NCI-H187 (cell line): ENCODE measurements at regions not wholly inside any gene's neighbourhood (a gene's known extent, or its start where the extent isn't known, plus 50 kb on each side); places are given as distances from the start of the nearest gene placed in this dataset.
A peak's percentile ranks its signal among the peaks of the same experiment; 100 is the strongest.

Experiments
- DNase-seq, 2 experiments: peaks; one replicate each; lab custom pipeline; 2025; lab: John Stamatoyannopoulos, UW

DNA sequence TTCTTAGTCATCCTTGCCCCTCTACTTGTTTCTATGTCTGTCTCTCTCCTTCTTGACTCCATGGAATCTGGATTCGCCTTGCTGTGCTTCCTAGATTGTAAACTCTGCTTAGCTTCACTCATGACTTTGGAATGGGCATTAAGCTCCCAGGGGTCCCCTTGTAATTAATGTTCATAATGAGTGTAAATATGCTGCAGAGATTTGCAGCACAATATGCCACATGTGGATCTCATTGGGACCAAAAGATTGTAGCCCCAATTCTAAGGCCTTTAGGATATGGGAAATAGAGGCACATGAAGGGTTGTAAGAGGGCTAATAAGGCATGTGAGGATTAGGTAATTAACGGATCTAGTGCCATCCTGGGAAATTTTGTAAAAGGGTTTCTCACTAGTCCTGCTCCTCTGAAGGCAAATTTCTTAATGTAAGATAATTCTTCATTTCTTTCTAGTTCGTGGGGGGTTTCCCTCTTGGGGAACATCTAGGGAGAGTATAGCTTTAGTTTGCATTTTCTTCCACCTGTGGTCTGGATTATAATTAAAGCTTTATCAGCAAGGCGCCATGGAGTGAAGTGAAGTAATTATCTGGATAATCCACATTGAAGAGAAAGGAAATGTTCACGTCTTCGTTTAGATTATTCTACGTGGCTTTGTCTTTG, 659.2 kb upstream of the PLXNA2 start:
- no peak for DNase-seq

DNA sequence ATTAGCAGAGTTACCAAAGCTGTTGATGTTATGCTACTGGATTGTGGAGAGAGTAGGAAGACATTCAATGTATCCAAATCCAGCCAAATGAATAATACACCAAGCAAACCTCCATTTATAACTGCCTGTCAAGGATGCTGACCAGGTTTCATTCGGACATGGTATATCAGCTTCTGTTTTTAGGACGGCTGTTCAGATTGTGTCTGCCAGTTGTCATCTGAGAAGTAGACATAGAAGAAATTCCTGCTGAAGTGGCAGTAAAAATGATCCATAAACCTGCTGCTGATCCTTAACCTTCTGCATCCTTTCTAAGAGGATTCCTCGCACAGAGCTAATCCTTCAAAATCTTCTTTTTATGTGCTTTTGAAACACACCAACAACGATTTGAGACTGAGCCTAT, 663.6 kb upstream of the PLXNA2 start:
- DNase-seq, result no peak

DNA sequence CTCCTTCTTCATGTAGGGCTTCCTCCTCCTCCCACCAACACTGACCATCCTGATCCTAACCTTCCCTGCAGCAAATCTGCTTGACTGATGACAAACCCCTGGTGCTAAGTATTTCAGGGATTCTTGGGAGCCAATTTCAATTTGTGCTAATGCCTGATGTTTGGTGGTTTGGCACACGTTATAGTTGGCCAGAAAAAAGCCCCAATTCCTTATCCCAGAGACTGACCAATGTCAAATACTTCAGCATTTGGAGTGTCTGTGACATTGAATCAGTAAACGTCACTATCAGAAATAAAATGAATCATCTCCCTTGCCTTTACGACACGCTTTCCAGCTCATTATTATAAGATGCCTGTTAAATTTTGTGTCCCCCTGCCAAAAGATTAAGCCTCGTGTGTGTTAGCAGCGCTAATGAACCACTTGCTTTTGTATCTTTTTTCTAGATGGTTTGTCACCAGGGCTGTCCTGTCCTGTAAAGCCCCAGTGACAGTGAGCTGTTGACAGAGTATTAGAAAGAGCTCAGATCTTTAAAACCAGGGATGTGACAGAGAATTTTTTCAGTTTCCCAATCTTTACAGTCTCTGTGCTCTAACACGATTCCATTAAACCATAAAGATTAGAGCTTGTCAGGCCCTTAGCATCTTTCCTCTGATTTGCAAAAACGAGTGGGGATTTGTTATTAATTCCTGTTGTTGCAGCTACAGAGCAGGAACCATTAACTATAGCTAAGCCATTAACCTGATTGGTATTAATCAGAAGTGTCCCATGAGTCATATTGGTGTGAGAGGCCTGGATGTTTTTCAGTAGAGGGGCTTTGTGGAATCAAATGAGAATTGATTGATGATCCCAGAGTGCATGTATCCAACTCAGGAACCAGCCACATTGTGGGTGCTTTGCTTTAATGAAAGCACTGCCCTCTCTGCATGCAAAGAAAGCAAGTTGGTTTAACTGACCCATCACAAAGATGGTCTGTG, 665.1 kb upstream of the PLXNA2 start:
- no peak for DNase-seq

DNA sequence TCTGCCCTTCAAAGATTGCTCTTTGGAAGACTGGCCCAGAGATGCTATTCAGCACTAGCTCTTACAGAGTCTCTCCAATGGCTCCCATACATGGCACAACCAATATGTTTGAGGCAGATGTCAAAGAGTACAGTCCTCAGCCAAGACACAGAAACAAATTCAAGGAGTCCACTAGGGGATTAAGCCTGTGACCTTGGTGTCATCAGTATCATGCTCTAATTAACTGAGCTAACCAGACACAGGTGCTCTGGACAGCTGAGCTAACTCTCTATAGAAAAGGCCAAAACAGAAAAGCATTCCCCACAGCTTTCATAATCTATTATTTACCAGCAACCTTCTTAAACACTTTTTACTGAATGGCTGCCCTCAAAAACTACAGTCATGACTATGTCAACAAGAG, 666.0 kb upstream of the PLXNA2 start:
- DNase-seq, result no peak

DNA sequence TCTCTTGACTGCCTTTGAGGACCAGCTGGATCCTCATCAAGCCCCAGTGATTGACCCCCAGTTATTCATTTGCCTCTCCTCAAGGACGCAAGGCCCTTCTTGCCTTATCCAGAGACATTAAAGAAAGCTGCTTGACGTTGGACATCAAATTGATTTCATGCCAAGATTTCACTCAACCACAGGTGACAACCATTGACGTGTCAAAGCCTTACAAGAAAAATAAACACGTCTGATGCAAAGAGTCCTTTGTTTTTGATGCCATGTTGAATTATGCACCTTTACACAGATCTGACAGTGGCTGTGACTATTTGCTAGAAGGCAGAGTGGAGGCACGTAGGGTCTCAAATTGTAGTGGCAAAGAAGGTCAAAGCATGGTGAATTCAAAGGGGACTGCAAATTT, 666.2 kb upstream of the CAMK1G start:
- DNase-seq, result no peak

GRCh38 chr1:208917723-208918122, 665.8 kb upstream of the CAMK1G start:
- no peak for DNase-seq

DNA sequence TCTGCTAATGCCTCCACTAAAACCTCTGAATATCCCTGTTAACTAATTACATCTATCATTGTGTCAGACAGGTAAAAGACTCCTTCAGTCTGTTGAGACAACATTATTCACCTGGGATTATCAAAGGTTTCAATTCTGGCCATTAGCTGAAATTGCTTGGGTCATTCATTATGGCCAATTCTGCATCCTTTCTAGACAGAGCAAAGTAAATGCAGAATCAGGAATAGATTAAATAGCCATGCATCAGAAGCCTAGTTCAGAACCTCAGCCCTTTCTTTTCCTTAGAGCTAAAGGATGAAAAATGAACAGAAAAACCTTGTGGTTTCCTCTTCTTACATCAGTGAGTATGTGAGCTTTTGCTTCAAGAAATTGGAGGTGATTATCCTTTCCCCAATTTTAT, 665.4 kb upstream of the CAMK1G start:
- no peak for DNase-seq

GRCh38 chr1:208919371-208919770, 664.1 kb upstream of the CAMK1G start:
- DNase-seq, result no peak

DNA sequence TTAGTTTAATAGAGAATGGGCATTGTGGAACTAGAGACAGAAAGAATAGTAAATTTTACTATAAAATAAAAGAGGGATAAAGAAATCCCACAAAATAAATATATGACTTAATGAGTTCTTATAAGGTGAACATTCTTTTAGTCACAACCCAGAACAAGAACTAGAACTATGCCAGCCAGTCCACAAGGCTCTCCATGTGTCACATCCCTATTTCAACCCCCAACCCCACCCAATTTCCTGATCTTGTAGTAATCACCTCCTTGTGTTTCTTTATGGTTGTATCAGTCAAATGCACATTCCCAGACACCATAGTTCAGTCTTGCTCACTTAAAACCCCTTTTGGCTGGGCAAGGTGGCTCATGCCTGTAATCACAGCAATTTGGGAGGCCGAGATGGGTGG, 662.3 kb upstream of the CAMK1G start:
- no peak for DNase-seq

DNA sequence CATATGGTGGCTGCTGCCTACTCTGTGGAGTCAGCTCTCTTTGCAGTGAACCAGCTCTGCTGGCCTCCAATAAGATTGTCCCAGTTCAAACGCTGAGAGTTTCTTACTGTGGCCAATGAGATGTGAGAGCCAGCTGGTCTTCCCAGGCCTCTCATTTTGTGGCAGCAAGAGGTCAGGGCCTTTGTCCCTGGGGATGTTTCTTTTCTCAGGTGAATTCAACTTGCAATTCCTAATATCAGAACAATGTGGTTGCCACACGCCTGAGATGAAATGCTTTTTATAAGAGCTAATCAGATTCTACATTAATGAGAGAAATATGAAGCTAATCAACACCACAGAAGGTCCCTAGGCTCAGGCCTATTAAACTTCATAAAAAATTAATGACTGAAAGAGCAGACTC, 660.1 kb upstream of the CAMK1G start:
- DNase-seq, result no peak

- DNase-seq, result no peak
These were observed 659.4 kb upstream of the CAMK1G start for GRCh38 chr1:208923946-208924720.

DNA sequence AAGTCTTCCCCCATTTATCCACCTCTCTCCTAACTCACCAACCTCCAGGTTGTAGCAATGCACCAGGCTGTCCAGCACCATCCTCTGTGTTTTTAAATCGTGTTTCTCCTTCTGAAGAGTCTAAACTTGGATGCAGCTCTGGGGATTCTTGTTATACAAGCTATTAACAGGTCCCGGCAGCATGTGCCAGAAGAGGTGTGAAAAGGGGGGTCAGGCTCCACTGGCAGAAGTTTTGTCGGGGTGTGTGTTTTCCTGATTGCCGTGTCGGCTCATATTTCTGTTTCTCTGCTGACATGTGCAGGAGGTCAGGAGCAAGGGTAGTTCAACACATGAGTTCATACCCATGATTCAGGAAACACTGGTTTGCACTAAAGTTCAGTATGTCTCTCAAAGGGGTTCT, 658.6 kb upstream of the CAMK1G start:
- DNase-seq, result no peak

GRCh38 chr1:208928349-208929010, 655.0 kb upstream of the CAMK1G start:
- no peak for DNase-seq

GRCh38 chr1:208929575-208929974, 653.9 kb upstream of the CAMK1G start:
- DNase-seq, result no peak

DNA sequence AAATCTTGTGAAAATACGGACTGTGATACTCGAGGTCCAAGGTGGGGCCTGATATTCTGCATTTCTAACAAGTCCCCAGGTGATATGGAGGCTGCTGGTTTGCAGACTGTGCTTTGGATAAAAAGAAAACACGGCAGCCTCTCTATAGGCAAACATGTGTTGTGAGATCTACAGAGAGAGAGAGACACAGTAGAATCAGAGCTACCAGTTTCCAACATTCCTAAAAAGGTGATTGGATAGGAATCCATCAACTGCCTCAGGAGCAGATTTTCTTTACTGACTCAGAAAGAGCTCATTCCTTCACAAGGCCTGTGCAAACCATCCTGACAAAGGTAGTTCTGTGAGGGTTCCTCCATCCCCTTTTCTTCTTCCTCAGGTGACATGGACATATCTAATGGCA, 651.6 kb upstream of the CAMK1G start:
- DNase-seq, result no peak

GRCh38 chr1:208933984-208934525, 649.5 kb upstream of the CAMK1G start:
- no peak for DNase-seq

DNA sequence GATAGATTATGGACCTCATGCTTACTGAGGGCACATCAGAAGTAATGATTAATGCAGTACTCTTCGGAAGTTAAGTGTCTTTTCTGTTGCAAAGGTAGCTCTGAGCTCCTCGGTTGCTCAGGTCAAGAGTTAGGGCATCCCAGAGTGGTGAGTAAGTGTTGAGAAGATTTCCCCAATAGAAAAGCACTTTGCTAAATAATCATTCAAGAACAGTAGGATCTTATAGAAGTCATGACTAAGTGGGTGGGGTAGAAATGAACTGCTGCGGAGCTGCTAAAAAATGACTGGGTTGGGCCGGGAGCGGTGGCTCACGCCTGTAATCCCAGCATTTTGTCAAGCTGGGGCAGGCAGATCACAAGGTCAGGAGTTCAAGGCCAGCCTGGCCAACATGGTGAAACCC, 648.6 kb upstream of the CAMK1G start:
- DNase-seq, result no peak

DNA sequence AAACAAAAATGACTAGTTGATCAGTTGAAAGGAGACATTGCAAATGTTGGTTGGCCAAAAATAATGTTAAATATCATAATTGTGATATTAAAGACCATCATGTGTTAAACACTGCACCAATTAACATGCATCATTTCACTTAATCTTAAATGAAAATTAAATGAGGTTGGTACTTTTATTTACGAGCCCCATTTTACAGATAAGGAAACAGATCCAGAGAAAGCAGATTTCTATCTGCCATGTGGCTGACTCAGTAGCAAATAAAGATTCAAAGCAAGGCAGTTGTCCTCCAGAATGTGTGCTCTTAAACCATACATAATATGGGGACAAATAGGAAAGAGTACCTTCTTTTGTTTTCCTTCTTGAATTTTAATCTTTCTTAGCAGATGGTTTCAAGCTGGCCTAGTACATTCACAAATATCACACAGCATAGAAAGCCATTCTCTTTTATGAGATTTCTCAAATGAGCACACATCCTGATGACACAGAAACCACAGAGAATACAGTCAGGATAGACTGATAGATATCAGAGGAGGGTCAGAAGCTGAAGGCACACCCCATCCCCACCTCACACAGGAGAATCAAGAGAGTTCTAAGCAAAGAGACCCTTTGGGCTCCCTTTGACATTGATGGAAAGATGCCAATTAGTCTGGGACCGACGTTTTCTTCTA, 647.9 kb upstream of the CAMK1G start:
- DNase-seq, result no peak

DNA sequence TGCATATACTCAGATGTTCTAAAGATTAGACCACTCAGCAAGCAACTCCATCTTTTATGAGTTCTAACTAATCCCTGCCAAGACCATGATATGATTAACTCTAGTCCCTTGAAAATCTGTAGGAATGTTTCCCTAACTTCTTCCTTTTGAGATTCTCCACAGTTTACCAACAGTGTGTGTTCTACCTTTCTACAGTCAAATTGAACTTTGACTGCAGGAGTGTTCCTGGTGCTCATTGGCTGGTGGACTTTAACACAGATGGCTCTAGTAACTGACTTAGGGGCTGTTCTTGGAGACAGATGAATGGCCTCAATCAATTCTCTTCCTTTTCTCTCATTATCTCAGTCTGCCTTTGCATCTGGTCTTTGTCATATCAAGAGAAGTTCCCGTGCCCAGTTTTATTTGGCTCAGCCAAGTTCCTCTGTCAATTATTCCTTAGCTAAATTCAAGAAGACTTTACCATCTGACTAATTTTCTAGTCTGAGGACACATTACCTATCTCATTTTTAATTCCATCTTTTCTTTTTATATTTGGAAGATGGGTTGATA, 643.9 kb upstream of the CAMK1G start:
- no peak for DNase-seq

DNA sequence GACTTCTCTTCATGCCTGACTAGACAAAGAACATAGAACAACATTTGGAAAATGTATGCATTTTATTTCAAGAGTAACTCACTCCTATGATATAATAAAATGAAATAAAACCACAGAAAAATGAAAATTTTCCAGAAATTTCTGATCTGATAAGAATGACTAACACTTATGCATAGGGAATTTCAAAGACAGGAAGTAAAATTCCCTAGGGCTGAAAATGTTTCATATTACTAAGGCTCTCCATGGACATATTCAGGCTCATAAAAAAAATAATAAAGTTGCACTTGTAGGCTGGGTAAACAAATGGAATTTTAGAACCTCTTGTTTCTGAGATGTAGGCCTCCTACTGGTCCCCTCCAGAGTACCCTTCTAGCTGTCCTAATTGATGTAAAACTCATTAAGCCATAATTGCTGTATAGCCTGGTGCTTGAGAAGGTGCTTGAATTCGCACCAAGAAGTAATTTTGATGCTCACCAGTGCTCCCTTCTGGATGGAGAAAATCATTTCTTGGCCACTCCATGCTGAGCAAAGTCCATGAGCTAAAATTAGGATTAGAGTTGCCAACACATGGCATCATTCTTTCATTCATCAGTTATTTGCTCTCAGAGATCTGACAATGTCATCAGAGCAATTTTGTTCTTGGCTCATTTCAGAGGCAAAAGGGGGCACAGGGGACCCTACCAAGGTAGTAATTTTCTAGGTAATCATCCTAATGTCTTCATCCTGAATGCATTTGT, 641.0 kb upstream of the CAMK1G start:
- DNase-seq, result peak in 1 of 2 experiments; percentile 40
